ENCODE measurements at regions not wholly inside any gene's neighbourhood (a gene's known extent, or its start where the extent isn't known, plus 50 kb on each side); places are given as distances from the start of the nearest gene placed in this dataset.

GRCh38 chr3:66625505-66626216, 124.8 kb upstream of the LRIG1 start:
- H3K9me3 ChIP-seq, result no peaks in the 10 kb centered on the region
- TF ChIP-seq CTCF (IDR thresholded peaks at IDR 0.05), result no peak
- DNase-seq (ENCODE audit: low spot score), result no peak
- no peaks in the 10 kb centered on the region for H3K27me3 ChIP-seq
- H3K4me3 ChIP-seq, result no peak overlapping the region
- no peak overlapping the region for H3K27ac ChIP-seq
- H3K4me1 ChIP-seq, result no peaks in the 10 kb centered on the region
- no peaks in the 10 kb centered on the region for H3K36me3 ChIP-seq

GRCh38 chr3:66629150-66629981, 128.5 kb upstream of the LRIG1 start:
- Histone ChIP-seq H3K4me1 (no peaks in the 10 kb centered on the region), H3K4me3 (no peak overlapping the region), H3K27ac (no peak overlapping the region), H3K27me3 (no peaks in the 10 kb centered on the region), H3K36me3 (no peaks in the 10 kb centered on the region), H3K9me3 (no peaks in the 10 kb centered on the region)
- DNase-seq (ENCODE audit: low spot score), result no peak
- no peak for TF ChIP-seq CTCF (IDR thresholded peaks at IDR 0.05)

GRCh38 chr3:66629982-66630368, 129.2 kb upstream of the LRIG1 start:
- no peaks in the 10 kb centered on the region for H3K4me1 ChIP-seq
- no peaks in the 10 kb centered on the region for H3K27me3 ChIP-seq
- no peak for TF ChIP-seq CTCF (IDR thresholded peaks at IDR 0.05)
- H3K36me3 ChIP-seq, result no peaks in the 10 kb centered on the region
- no peak overlapping the region for H3K27ac ChIP-seq
- no peak overlapping the region for H3K4me3 ChIP-seq
- DNase-seq (ENCODE audit: low spot score), result no peak
- H3K9me3 ChIP-seq, result no peaks in the 10 kb centered on the region

GRCh38 chr3:66633402-66634381, 132.9 kb upstream of the LRIG1 start:
- no peaks in the 10 kb centered on the region for H3K36me3 ChIP-seq
- no peaks in the 10 kb centered on the region for H3K27me3 ChIP-seq
- H3K4me3 ChIP-seq, result no peak overlapping the region
- no peak for TF ChIP-seq CTCF (IDR thresholded peaks at IDR 0.05)
- no peaks in the 10 kb centered on the region for H3K4me1 ChIP-seq
- H3K9me3 ChIP-seq, result no peaks in the 10 kb centered on the region
- H3K27ac ChIP-seq, result no peak overlapping the region
- DNase-seq (ENCODE audit: low spot score), result no peak

GRCh38 chr3:66638717-66639116, 137.9 kb upstream of the LRIG1 start:
- Histone ChIP-seq H3K4me3 (no peak overlapping the region), H3K36me3 (no peaks in the 10 kb centered on the region), H3K9me3 (no peaks in the 10 kb centered on the region), H3K27ac (no peak overlapping the region), H3K27me3 (no peaks in the 10 kb centered on the region), H3K4me1 (no peaks in the 10 kb centered on the region)
- TF ChIP-seq CTCF (IDR thresholded peaks at IDR 0.05), result no peak
- DNase-seq (ENCODE audit: low spot score), result no peak
